ENCODE measurements at regions not wholly inside any gene's neighbourhood (a gene's known extent, or its start where the extent isn't known, plus 50 kb on each side); places are given as distances from the start of the nearest gene placed in this dataset.

DNA sequence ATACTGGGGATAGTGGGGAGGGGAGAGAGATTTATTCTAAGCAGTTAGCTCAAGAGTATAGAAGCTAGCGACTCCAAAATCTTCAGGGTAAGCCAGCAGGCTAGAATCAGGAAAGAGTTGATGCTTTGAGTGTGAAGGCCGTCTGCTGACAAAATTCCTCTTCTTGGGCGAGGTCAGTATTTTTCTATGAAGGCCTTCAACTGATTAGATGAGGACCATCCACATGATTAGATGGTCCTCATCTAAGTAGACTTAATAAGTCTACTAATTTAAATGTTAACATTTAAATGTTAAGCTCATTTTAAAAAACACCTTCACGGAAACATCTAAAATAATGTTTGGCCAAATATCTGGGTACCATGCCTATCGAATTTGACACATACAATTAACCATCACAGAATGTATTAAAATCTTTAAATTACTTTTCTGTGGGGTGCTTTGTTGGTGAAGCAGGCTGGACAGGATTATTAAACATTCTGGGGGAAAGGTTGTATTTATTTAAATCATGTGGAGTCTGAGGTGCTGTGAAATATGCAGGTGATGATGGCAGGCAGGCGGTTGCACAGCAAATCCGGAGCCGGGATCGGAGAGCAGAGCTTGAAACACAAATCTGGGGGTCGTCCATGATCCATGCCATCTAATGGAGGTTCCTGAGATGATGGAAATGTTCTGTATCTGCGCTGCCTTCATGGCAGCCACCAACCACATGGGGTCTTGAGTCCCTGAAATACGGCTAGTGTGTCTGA lies 49.8 kb upstream of the ADORA2B start:
- DNase-seq (ENCODE audit: low read depth) = no peak
